ENCODE measurements at regions not wholly inside any gene's neighbourhood (a gene's known extent, or its start where the extent isn't known, plus 50 kb on each side); places are given as distances from the start of the nearest gene placed in this dataset.

DNA sequence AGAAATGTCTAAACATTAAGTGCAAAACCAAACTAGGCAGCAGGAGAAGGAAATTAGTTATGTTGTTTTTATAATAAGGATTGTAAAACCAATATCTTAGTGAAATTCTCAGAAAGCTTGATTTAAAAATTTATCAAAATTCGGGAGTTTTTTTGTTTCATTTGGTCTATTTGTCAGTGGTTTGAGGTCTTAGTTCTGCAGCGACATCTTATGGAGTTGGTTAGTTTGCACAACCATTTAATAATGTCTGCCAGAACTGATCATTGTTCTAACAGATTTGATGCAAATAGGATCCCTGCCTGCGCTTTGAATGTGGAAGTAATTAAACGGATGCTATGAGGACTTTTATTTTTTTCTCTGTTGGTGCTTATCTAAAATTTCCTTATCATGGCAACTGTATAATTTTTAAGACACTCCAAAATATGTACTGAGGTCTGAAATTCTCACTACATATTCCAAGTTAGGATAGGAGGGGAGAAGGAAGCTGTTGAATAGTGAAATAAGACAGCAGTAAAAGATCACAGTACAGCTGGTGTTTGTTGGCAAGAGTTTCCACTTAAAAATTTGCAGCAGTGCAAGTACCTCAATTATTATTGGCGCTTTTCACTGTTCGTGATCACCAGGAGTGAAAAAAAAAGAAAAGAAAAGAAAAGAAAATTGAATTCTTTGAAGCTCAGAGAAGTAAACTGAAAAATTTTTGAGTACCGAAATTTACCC, 2521.4 kb downstream of the ARAP2 start:
- TF ChIP-seq POLR2AphosphoS5 (IDR thresholded peaks at IDR 0.05; ENCODE audit: low read depth, low read length) (no peak), FOSL1 (IDR thresholded peaks at IDR 0.05; ENCODE audit: low read depth) (no peak)
- TF ChIP-seq, protein P1, sequence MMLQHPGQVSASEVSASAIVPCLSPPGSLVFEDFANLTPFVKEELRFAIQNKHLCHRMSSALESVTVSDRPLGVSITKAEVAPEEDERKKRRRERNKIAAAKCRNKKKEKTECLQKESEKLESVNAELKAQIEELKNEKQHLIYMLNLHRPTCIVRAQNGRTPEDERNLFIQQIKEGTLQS (IDR thresholded peaks at IDR 0.05), result no peak
- CTCF ChIA-PET, result no interaction called here
- no TSS peak for BruUV-seq (replicated peaks)

DNA sequence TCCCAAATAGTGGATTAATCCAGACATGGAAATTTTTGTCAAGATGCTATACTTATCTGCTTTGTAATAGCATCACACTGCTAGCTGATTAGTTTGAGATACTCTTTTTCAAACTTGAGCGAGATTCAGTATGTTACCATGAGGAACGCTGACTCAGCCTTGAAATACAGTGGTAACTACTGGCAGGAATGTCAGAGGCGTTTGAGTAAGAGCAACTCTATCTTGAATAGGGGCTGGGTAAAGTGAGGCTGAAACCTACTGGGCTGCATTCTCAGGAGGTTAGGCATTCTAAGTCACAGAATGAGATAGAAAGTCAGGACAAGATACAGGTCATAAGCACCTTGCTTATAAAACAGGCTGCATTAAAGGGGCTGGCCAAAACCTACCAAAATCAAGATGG, 2519.6 kb downstream of the ARAP2 start:
- no peaks in the 10 kb centered on the region for H3K36me3 ChIP-seq (ENCODE audit: control insufficient read depth in 1 of 2, insufficient read depth in 2 of 2, low read length in 2 of 2)
- H3K9me2 ChIP-seq (ENCODE audit: insufficient read depth), result no peaks in the 10 kb centered on the region
- H3K4me2 ChIP-seq (ENCODE audit: low read length), result no peak overlapping the region
- no peaks in the 10 kb centered on the region for H3K4me1 ChIP-seq (ENCODE audit: control insufficient read depth in 1 of 2, insufficient read depth in 2 of 2, low read length in 2 of 2)
- no peak for TF ChIP-seq ELF1 (IDR thresholded peaks at IDR 0.05; ENCODE audit: borderline replicate concordance, low read depth)
- no peak for TF ChIP-seq SIN3A (IDR thresholded peaks at IDR 0.05; ENCODE audit: low read depth)
- no peak for TF ChIP-seq JUND (IDR thresholded peaks at IDR 0.05)
- TF ChIP-seq, protein P1 (IDR thresholded peaks at IDR 0.05), result no peak
- no peak for TF ChIP-seq RAD21 (IDR thresholded peaks at IDR 0.05; ENCODE audit: low read depth)
- TF ChIP-seq, protein P2, sequence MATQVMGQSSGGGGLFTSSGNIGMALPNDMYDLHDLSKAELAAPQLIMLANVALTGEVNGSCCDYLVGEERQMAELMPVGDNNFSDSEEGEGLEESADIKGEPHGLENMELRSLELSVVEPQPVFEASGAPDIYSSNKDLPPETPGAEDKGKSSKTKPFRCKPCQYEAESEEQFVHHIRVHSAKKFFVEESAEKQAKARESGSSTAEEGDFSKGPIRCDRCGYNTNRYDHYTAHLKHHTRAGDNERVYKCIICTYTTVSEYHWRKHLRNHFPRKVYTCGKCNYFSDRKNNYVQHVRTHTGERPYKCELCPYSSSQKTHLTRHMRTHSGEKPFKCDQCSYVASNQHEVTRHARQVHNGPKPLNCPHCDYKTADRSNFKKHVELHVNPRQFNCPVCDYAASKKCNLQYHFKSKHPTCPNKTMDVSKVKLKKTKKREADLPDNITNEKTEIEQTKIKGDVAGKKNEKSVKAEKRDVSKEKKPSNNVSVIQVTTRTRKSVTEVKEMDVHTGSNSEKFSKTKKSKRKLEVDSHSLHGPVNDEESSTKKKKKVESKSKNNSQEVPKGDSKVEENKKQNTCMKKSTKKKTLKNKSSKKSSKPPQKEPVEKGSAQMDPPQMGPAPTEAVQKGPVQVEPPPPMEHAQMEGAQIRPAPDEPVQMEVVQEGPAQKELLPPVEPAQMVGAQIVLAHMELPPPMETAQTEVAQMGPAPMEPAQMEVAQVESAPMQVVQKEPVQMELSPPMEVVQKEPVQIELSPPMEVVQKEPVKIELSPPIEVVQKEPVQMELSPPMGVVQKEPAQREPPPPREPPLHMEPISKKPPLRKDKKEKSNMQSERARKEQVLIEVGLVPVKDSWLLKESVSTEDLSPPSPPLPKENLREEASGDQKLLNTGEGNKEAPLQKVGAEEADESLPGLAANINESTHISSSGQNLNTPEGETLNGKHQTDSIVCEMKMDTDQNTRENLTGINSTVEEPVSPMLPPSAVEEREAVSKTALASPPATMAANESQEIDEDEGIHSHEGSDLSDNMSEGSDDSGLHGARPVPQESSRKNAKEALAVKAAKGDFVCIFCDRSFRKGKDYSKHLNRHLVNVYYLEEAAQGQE (IDR thresholded peaks at IDR 0.05; ENCODE audit: low read depth), result no peak
- no peak for TF ChIP-seq CBX3 (IDR thresholded peaks at IDR 0.05; ENCODE audit: low read depth)
- no peak for TF ChIP-seq EGR1 (IDR thresholded peaks at IDR 0.05; ENCODE audit: low read depth)
- TF ChIP-seq, protein P3, sequence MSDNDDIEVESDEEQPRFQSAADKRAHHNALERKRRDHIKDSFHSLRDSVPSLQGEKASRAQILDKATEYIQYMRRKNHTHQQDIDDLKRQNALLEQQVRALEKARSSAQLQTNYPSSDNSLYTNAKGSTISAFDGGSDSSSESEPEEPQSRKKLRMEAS (IDR thresholded peaks at IDR 0.05), result no peak
- TF ChIP-seq, protein P4, sequence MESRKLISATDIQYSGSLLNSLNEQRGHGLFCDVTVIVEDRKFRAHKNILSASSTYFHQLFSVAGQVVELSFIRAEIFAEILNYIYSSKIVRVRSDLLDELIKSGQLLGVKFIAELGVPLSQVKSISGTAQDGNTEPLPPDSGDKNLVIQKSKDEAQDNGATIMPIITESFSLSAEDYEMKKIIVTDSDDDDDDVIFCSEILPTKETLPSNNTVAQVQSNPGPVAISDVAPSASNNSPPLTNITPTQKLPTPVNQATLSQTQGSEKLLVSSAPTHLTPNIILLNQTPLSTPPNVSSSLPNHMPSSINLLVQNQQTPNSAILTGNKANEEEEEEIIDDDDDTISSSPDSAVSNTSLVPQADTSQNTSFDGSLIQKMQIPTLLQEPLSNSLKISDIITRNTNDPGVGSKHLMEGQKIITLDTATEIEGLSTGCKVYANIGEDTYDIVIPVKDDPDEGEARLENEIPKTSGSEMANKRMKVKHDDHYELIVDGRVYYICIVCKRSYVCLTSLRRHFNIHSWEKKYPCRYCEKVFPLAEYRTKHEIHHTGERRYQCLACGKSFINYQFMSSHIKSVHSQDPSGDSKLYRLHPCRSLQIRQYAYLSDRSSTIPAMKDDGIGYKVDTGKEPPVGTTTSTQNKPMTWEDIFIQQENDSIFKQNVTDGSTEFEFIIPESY (IDR thresholded peaks at IDR 0.05; ENCODE audit: extremely low read depth, insufficient replicate concordance, low read length), result no peak
- intact Hi-C loops (cut with micrococcal nuclease), result no loop called here
- H3K79me2 ChIP-seq (ENCODE audit: insufficient read depth, low read length), result no peaks in the 10 kb centered on the region
- no peak overlapping the region for H2AFZ ChIP-seq (ENCODE audit: low read depth, low read length, poor library complexity, severe bottlenecking)
- no peak for ATAC-seq
- H4K20me1 ChIP-seq (ENCODE audit: insufficient read depth), result no peaks in the 10 kb centered on the region
- POLR2A ChIA-PET, result no interaction called here
- no peaks in the 10 kb centered on the region for H3K27me3 ChIP-seq (ENCODE audit: insufficient read depth, low read length)
- H3K4me3 ChIP-seq (replicated peaks in 1 of 2; ENCODE audit: low read depth in 1 of 2, low read length in 2 of 2), result no peak overlapping the region
- H3K27ac ChIP-seq (ENCODE audit: low read depth, low read length), result no peak overlapping the region
- RAD21 ChIA-PET (ENCODE audit: low non-redundant PET in 1 of 2, low total read pairs in 2 of 2, uncharacterized antibody in 2 of 2, unreplicated experiment in 2 of 2), result no interaction called here
- H3K9me3 ChIP-seq (ENCODE audit: control insufficient read depth in 1 of 2, insufficient read depth in 1 of 2, low read depth in 1 of 2, low read length in 2 of 2), result no peaks in the 10 kb centered on the region
- no TSS peak for BruUV-seq (replicated peaks)
- H3K9ac ChIP-seq (ENCODE audit: low read length), result no peak overlapping the region
- CTCF ChIA-PET, result no interaction called here
- no peak for DNase-seq (ENCODE audit: low read depth, low spot score)

More for the DNA sequence above, 2521.4 kb downstream of the ARAP2 start:
- intact Hi-C loops (cut with micrococcal nuclease), result no loop called here
- Histone ChIP-seq H3K9me2 (ENCODE audit: insufficient read depth) (no peaks in the 10 kb centered on the region), H3K27me3 (ENCODE audit: insufficient read depth, low read length) (no peaks in the 10 kb centered on the region), H3K27ac (ENCODE audit: low read depth, low read length) (no peak overlapping the region), H2AFZ (ENCODE audit: low read depth, low read length, poor library complexity, severe bottlenecking) (no peak overlapping the region), H3K4me1 (ENCODE audit: control insufficient read depth in 1 of 2, insufficient read depth in 2 of 2, low read length in 2 of 2) (no peaks in the 10 kb centered on the region), H3K36me3 (ENCODE audit: control insufficient read depth in 1 of 2, insufficient read depth in 2 of 2, low read length in 2 of 2) (no peaks in the 10 kb centered on the region), H3K4me3 (replicated peaks in 1 of 2; ENCODE audit: low read depth in 1 of 2, low read length in 2 of 2) (no peak overlapping the region), H3K9me3 (ENCODE audit: control insufficient read depth in 1 of 2, insufficient read depth in 1 of 2, low read depth in 1 of 2, low read length in 2 of 2) (no peaks in the 10 kb centered on the region), H3K79me2 (ENCODE audit: insufficient read depth, low read length) (no peaks in the 10 kb centered on the region), H4K20me1 (ENCODE audit: insufficient read depth) (no peaks in the 10 kb centered on the region), H3K4me2 (ENCODE audit: low read length) (no peak overlapping the region), H3K9ac (ENCODE audit: low read length) (no peak overlapping the region)
- DNase-seq (ENCODE audit: low read depth, low spot score) (no peak), ATAC-seq (no peak)
- RAD21 ChIA-PET (ENCODE audit: low non-redundant PET in 1 of 2, low total read pairs in 2 of 2, uncharacterized antibody in 2 of 2, unreplicated experiment in 2 of 2), result no interaction called here
- POLR2A ChIA-PET, result no interaction called here

All from HCT116 (cell line).